ENCODE measurements at regions not wholly inside any gene's neighbourhood (a gene's known extent, or its start where the extent isn't known, plus 50 kb on each side); places are given as distances from the start of the nearest gene placed in this dataset.

DNA sequence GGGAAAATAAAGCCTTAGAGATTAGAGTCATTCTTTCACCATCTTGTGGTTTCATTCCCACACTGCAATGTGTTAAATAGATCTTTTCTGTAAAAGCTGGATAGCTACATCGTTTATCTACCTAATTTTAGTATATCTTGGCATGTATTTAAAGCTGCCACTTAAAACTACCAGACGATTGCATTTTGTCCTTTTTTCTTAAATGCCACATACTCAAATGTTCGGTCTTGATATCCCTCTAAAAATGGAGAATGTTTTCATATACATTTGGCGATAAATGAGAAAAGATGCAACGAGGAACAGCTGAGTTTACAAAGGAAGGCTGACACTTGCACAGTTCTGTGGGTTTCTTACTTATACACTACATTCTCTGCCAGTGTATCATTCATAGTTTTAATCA, 148.3 kb downstream of the CENPC start:
- no peak for DNase-seq (ENCODE audit: low read depth in 1 of 2, low spot score in 1 of 2)
- Histone ChIP-seq H3K27me3 (ENCODE audit: insufficient read depth, poor library complexity, severe bottlenecking) (peaks cover 4% of the 10 kb centered on the region), H3K27ac (replicated peaks) (no peak overlapping the region), H3K4me3 (replicated peaks; ENCODE audit: insufficient read depth, low read length) (no peak overlapping the region)
- no peak for TF ChIP-seq POLR2AphosphoS5 (IDR thresholded peaks at IDR 0.05; ENCODE audit: low read depth)
- TF ChIP-seq, protein P1, sequence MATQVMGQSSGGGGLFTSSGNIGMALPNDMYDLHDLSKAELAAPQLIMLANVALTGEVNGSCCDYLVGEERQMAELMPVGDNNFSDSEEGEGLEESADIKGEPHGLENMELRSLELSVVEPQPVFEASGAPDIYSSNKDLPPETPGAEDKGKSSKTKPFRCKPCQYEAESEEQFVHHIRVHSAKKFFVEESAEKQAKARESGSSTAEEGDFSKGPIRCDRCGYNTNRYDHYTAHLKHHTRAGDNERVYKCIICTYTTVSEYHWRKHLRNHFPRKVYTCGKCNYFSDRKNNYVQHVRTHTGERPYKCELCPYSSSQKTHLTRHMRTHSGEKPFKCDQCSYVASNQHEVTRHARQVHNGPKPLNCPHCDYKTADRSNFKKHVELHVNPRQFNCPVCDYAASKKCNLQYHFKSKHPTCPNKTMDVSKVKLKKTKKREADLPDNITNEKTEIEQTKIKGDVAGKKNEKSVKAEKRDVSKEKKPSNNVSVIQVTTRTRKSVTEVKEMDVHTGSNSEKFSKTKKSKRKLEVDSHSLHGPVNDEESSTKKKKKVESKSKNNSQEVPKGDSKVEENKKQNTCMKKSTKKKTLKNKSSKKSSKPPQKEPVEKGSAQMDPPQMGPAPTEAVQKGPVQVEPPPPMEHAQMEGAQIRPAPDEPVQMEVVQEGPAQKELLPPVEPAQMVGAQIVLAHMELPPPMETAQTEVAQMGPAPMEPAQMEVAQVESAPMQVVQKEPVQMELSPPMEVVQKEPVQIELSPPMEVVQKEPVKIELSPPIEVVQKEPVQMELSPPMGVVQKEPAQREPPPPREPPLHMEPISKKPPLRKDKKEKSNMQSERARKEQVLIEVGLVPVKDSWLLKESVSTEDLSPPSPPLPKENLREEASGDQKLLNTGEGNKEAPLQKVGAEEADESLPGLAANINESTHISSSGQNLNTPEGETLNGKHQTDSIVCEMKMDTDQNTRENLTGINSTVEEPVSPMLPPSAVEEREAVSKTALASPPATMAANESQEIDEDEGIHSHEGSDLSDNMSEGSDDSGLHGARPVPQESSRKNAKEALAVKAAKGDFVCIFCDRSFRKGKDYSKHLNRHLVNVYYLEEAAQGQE (IDR thresholded peaks at IDR 0.05; ENCODE audit: insufficient replicate concordance, low read depth), result no peak
- TF ChIP-seq SPI1 (IDR thresholded peaks at IDR 0.05; ENCODE audit: borderline replicate concordance, low read depth), result no peak
- TF ChIP-seq, protein P2, sequence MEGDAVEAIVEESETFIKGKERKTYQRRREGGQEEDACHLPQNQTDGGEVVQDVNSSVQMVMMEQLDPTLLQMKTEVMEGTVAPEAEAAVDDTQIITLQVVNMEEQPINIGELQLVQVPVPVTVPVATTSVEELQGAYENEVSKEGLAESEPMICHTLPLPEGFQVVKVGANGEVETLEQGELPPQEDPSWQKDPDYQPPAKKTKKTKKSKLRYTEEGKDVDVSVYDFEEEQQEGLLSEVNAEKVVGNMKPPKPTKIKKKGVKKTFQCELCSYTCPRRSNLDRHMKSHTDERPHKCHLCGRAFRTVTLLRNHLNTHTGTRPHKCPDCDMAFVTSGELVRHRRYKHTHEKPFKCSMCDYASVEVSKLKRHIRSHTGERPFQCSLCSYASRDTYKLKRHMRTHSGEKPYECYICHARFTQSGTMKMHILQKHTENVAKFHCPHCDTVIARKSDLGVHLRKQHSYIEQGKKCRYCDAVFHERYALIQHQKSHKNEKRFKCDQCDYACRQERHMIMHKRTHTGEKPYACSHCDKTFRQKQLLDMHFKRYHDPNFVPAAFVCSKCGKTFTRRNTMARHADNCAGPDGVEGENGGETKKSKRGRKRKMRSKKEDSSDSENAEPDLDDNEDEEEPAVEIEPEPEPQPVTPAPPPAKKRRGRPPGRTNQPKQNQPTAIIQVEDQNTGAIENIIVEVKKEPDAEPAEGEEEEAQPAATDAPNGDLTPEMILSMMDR (IDR thresholded peaks at IDR 0.05; ENCODE audit: insufficient read depth, low read length), result no peak
- TF ChIP-seq GABPA (IDR thresholded peaks at IDR 0.05; ENCODE audit: low read depth), result no peak

DNA sequence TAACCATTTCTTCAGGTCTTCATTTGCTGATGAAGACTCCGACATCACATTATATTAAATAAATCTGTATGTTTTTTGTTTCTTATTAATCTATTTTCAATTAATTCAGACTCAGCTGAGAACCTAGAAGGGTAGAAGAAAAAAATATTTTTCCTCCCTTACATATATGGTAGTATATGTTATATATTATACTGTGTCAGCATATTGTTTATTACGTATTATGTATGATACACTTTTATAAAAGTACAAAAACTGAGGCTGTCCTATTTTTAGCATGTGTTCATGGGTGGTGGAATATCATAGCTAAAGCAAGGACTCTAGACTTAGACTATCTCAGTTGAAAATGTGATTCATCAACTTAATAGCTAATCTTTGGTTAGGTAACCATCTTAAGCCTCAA, 149.3 kb downstream of the CENPC start:
- H3K4me3 ChIP-seq (replicated peaks; ENCODE audit: insufficient read depth, low read length), result no peak overlapping the region
- H3K27ac ChIP-seq (replicated peaks), result no peak overlapping the region
- DNase-seq (ENCODE audit: low read depth in 1 of 2, low spot score in 1 of 2), result no peak
- TF ChIP-seq, protein P2 (IDR thresholded peaks at IDR 0.05; ENCODE audit: insufficient read depth, low read length), result no peak
- TF ChIP-seq POLR2AphosphoS5 (IDR thresholded peaks at IDR 0.05; ENCODE audit: low read depth) (no peak), GABPA (IDR thresholded peaks at IDR 0.05; ENCODE audit: low read depth) (no peak), SPI1 (IDR thresholded peaks at IDR 0.05; ENCODE audit: borderline replicate concordance, low read depth) (no peak)
- TF ChIP-seq, protein P1 (IDR thresholded peaks at IDR 0.05; ENCODE audit: insufficient replicate concordance, low read depth), result no peak
- H3K27me3 ChIP-seq (ENCODE audit: insufficient read depth, poor library complexity, severe bottlenecking), result peaks cover 4% of the 10 kb centered on the region

DNA sequence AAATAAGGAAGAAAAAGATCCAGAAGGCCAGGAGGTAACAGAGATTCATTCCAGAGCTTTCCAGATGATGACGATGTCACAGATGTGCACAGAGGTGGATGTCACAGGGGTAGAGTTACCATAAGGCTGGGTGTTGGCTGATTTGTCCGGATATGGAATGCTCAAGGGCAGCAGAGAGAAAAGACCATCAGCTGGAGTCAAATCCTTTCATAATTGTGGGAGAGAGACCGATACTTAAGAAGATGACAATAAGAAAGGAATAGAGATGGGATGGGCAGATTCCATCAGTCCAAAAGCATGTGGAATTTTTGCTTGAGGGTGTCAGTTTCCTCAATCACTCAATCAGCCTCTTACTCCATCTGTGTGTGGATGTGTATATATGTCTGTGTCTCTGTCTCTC, 150.4 kb downstream of the CENPC start:
- Histone ChIP-seq H3K4me3 (replicated peaks; ENCODE audit: insufficient read depth, low read length) (no peak overlapping the region), H3K27ac (replicated peaks) (no peak overlapping the region), H3K27me3 (ENCODE audit: insufficient read depth, poor library complexity, severe bottlenecking) (peaks cover 4% of the 10 kb centered on the region)
- TF ChIP-seq, protein P1 (IDR thresholded peaks at IDR 0.05; ENCODE audit: insufficient replicate concordance, low read depth), result no peak
- TF ChIP-seq POLR2AphosphoS5 (IDR thresholded peaks at IDR 0.05; ENCODE audit: low read depth) (no peak), SPI1 (IDR thresholded peaks at IDR 0.05; ENCODE audit: borderline replicate concordance, low read depth) (no peak), GABPA (IDR thresholded peaks at IDR 0.05; ENCODE audit: low read depth) (no peak)
- TF ChIP-seq, protein P2 (IDR thresholded peaks at IDR 0.05; ENCODE audit: insufficient read depth, low read length), result no peak
- DNase-seq (ENCODE audit: low read depth in 1 of 2, low spot score in 1 of 2), result no peak

Data from HL-60 (cell line).